Keratinocyte (primary cell): ENCODE measurements at regions not wholly inside any gene's neighbourhood (a gene's known extent, or its start where the extent isn't known, plus 50 kb on each side); places are given as distances from the start of the nearest gene placed in this dataset.

Source experiments
- DNase-seq: peaks from one replicate; pipeline ENCODE4 v3.0.0-alpha.2; 2011; ENCODE audit warnings: low read depth, missing footprints, low spot score
- FAIRE-seq: peaks from 2 replicates; lab custom pipeline; 2011; peaks lifted over from hg19 to GRCh38; lab: Jason Lieb, UNC
- H2AFZ ChIP-seq: 2 replicates; pipeline ENCODE4 v1.6.0; 2012; ENCODE audit warnings: low read length, control low read depth, inconsistent platforms; ENCODE audit not compliant: control insufficient read depth
- H3K27ac ChIP-seq: 2 replicates; pipeline ENCODE4 v1.5.1; 2011; ENCODE audit warnings: low read length; ENCODE audit not compliant: control insufficient read depth, insufficient read depth
- H3K27me3 ChIP-seq: 3 replicates; pipeline ENCODE4 v1.6.0; 2011; ENCODE audit warnings: low read length; ENCODE audit not compliant: control insufficient read depth, insufficient read depth; ENCODE audit errors: extremely low read depth
- H3K36me3 ChIP-seq, 2 experiments: 2 replicates in 1 of 2; 3 replicates in 1 of 2; pipeline ENCODE4 v1.5.1; 2011; ENCODE audit warnings: low read length in 2 of 2, mild to moderate bottlenecking in 1 of 2; ENCODE audit not compliant: control insufficient read depth in 2 of 2, insufficient read depth in 2 of 2; ENCODE audit errors: extremely low read depth in 1 of 2
- H3K4me1 ChIP-seq: 3 replicates; pipeline ENCODE4 v1.5.1; 2011; ENCODE audit warnings: low read length; ENCODE audit not compliant: control insufficient read depth, insufficient read depth; ENCODE audit errors: extremely low read depth
- H3K4me2 ChIP-seq: 3 replicates; pipeline ENCODE4 v1.6.0; 2011; ENCODE audit warnings: low read depth, low read length; ENCODE audit not compliant: control insufficient read depth, insufficient read depth; ENCODE audit errors: extremely low read depth
- H3K4me3 ChIP-seq, 3 experiments: fragments of 200-600 bp in 1 of 3; sonication (generic) in 1 of 3; 2 replicates in 2 of 3; 3 replicates in 1 of 3; pipeline ENCODE4 v1.5.1; 2011 to 2016; ENCODE audit warnings: low read length in 3 of 3, mild to moderate bottlenecking in 3 of 3, control low read depth in 2 of 3, inconsistent platforms in 1 of 3, low read depth in 1 of 3, mixed read lengths in 1 of 3, mixed run types in 1 of 3, moderate library complexity in 1 of 3; ENCODE audit not compliant: control insufficient read depth in 2 of 3, insufficient read depth in 2 of 3; ENCODE audit errors: extremely low read depth in 1 of 3
- H3K79me2 ChIP-seq: 2 replicates; pipeline ENCODE4 v1.6.0; 2012; ENCODE audit warnings: low read length; ENCODE audit not compliant: control insufficient read depth, insufficient read depth
- H3K9ac ChIP-seq: 3 replicates; pipeline ENCODE4 v1.6.0; 2011; ENCODE audit warnings: low read length; ENCODE audit not compliant: control insufficient read depth, insufficient read depth; ENCODE audit errors: extremely low read depth
- H3K9me1 ChIP-seq: 3 replicates; pipeline ENCODE4 v1.6.0; 2011; ENCODE audit warnings: low read length; ENCODE audit not compliant: control insufficient read depth, insufficient read depth; ENCODE audit errors: extremely low read depth
- H3K9me3 ChIP-seq: 2 replicates; pipeline ENCODE4 v1.5.1; 2012; ENCODE audit warnings: low read depth, low read length; ENCODE audit not compliant: control insufficient read depth
- H4K20me1 ChIP-seq: 3 replicates; pipeline ENCODE4 v1.6.0; 2011; ENCODE audit warnings: low read length; ENCODE audit not compliant: control insufficient read depth, insufficient read depth; ENCODE audit errors: extremely low read depth
- CTCF ChIP-seq, 3 experiments: IDR thresholded peaks in 1 of 3; conservative IDR thresholded peaks in 1 of 3; optimal IDR thresholded peaks in 1 of 3; 2 replicates in 2 of 3; 3 replicates in 1 of 3; pipeline versions ENCODE3 to v1.5.1; 2011; ENCODE audit warnings: low read length in 3 of 3, mild to moderate bottlenecking in 3 of 3, moderate library complexity in 2 of 3, control low read depth in 1 of 3, inconsistent platforms in 1 of 3; ENCODE audit not compliant: insufficient read depth in 2 of 3; ENCODE audit errors: extremely low read depth in 1 of 3
- EZH2 ChIP-seq: IDR thresholded peaks from one replicate; pipeline ENCODE4 v1.6.1; 2012; ENCODE audit warnings: inconsistent platforms, mild to moderate bottlenecking, low read length, moderate library complexity
- dilution Hi-C: fragments of 300-500 bp; cut with MboI; formaldehyde crosslinking; loops from one replicate; pipeline ENCODE4 v1.7.0; 2020; ENCODE audit warnings: low sequenced_read_pairs; ENCODE audit not compliant: extremely low pct_ligation_motif_present

- DNase-seq, result no peak
- no peaks in the 10 kb centered on the region for H3K36me3 ChIP-seq
- H4K20me1 ChIP-seq, result no peaks in the 10 kb centered on the region
- no peak overlapping the region for H3K9ac ChIP-seq
- FAIRE-seq, result no peak
- no peak overlapping the region for H3K4me2 ChIP-seq
- dilution Hi-C loops, result no loop called here
- no peaks in the 10 kb centered on the region for H3K4me1 ChIP-seq
- no peaks in the 10 kb centered on the region for H3K27me3 ChIP-seq
- TF ChIP-seq EZH2 (no peak), CTCF (optimal IDR thresholded peaks at IDR 0.05 in 1 of 3, IDR thresholded peaks at IDR 0.05 in 1 of 3, conservative IDR thresholded peaks at IDR 0.05 in 1 of 3; ENCODE audit: extremely low read depth in 1 of 3, insufficient read depth in 2 of 3, low read length in 3 of 3) (no peak)
- no peaks in the 10 kb centered on the region for H3K79me2 ChIP-seq
- no peak overlapping the region for H3K27ac ChIP-seq
- H3K9me3 ChIP-seq, result no peaks in the 10 kb centered on the region
- no peaks in the 10 kb centered on the region for H3K9me1 ChIP-seq
- H3K4me3 ChIP-seq, result no peak overlapping the region
- no peak overlapping the region for H2AFZ ChIP-seq
Observed at GRCh38 chr13:33978653-33979052, 160.7 kb downstream of the RFC3 start.

GRCh38 chr13:33992881-33993336 is 175.0 kb downstream of the RFC3 start:
- no peak overlapping the region for H2AFZ ChIP-seq
- H3K36me3 ChIP-seq, result no peaks in the 10 kb centered on the region
- no peak overlapping the region for H3K27ac ChIP-seq
- dilution Hi-C loops, result no loop called here
- H3K27me3 ChIP-seq, result no peaks in the 10 kb centered on the region
- H3K4me3 ChIP-seq, result no peak overlapping the region
- H3K4me2 ChIP-seq, result no peak overlapping the region
- no peaks in the 10 kb centered on the region for H3K79me2 ChIP-seq
- no peak for FAIRE-seq
- no peak for DNase-seq
- H3K9ac ChIP-seq, result no peak overlapping the region
- H4K20me1 ChIP-seq, result no peaks in the 10 kb centered on the region
- TF ChIP-seq EZH2 (no peak), CTCF (optimal IDR thresholded peaks at IDR 0.05 in 1 of 3, IDR thresholded peaks at IDR 0.05 in 1 of 3, conservative IDR thresholded peaks at IDR 0.05 in 1 of 3; ENCODE audit: extremely low read depth in 1 of 3, insufficient read depth in 2 of 3, low read length in 3 of 3) (no peak)
- H3K4me1 ChIP-seq, result no peaks in the 10 kb centered on the region
- H3K9me3 ChIP-seq, result no peaks in the 10 kb centered on the region
- H3K9me1 ChIP-seq, result no peaks in the 10 kb centered on the region
